NT2/D1 (cell line): ENCODE measurements at regions not wholly inside any gene's neighbourhood (a gene's known extent, or its start where the extent isn't known, plus 50 kb on each side); places are given as distances from the start of the nearest gene placed in this dataset.

Experiments
- SUZ12 ChIP-seq: IDR thresholded peaks from 2 replicates; pipeline ENCODE4 v1.6.1; 2011; ENCODE audit not compliant: insufficient read length, insufficient read depth; ENCODE audit errors: extremely low read depth
- YY1 ChIP-seq: IDR thresholded peaks from 2 replicates; pipeline ENCODE4 v1.6.1; 2011; ENCODE audit not compliant: insufficient read length, insufficient read depth
- ZNF274 ChIP-seq: IDR thresholded peaks from 2 replicates; pipeline ENCODE4 v1.6.1; 2011; ENCODE audit warnings: mild to moderate bottlenecking, low read depth, low read length

DNA sequence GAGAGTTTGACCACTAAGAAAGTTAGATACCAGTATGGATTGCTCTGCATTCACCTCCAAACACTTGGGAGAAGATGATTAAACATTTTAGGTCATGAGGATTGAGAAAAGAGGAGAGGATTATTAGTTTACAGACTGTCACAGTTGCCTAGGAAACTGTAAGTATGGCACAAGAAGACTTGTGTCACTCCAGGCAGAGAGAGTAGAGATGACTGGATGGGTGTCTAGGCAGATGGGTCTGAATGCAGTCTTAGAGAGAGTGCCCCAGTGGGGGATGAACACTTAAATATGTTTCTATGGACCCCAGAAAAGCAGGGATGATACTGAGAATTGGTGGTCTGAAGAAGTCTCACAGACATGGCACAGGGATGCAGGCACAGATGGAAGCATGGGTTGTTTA is 477.6 kb upstream of the B3GALT2 start:
- no peak for TF ChIP-seq YY1
- no peak for TF ChIP-seq ZNF274
- no peak for TF ChIP-seq SUZ12
